ENCODE measurements at regions not wholly inside any gene's neighbourhood (a gene's known extent, or its start where the extent isn't known, plus 50 kb on each side); places are given as distances from the start of the nearest gene placed in this dataset.

DNA sequence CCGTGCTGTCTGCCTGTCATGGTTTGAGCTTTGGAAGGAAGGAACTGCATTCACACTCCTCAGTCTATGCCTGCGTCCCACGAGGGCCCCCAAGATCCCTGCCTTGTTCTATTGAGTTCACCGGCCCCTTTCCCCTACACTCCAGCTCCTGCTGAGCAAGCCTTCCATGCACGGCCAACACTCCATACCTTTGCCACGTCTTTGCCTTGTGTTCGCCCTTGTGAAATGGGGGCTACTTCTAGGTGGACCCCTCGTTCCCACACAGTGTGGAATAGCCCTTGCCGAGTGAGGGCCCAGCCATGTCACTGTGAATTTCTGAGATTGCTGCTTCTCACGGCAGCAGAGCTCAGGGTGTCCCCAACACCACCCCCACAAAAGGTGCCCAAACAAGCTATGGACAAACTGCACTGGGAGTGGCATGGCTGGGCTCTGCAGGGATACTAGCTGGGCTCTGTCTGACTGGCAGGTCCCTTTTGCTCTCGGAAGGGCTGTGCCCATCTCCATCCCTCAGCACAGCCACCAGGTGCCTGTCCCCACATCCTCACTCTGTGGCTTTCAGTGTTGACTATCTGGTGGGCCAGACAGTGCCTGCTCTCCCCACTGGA is 67.9 kb upstream of the ADAMTS2 start:
- TF ChIP-seq, protein P1, sequence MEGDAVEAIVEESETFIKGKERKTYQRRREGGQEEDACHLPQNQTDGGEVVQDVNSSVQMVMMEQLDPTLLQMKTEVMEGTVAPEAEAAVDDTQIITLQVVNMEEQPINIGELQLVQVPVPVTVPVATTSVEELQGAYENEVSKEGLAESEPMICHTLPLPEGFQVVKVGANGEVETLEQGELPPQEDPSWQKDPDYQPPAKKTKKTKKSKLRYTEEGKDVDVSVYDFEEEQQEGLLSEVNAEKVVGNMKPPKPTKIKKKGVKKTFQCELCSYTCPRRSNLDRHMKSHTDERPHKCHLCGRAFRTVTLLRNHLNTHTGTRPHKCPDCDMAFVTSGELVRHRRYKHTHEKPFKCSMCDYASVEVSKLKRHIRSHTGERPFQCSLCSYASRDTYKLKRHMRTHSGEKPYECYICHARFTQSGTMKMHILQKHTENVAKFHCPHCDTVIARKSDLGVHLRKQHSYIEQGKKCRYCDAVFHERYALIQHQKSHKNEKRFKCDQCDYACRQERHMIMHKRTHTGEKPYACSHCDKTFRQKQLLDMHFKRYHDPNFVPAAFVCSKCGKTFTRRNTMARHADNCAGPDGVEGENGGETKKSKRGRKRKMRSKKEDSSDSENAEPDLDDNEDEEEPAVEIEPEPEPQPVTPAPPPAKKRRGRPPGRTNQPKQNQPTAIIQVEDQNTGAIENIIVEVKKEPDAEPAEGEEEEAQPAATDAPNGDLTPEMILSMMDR (IDR thresholded peaks at IDR 0.05) = no peak
- no peak for TF ChIP-seq EZH2 (IDR thresholded peaks at IDR 0.05)

All from neural progenitor cell (in vitro differentiated cells).